Upper lobe of left lung (tissue), 4 donors: ENCODE measurements at regions not wholly inside any gene's neighbourhood (a gene's known extent, or its start where the extent isn't known, plus 50 kb on each side); places are given as distances from the start of the nearest gene placed in this dataset.
"Not testable (repeated sequence)": the region's sequence is repeated elsewhere in the genome, so short reads cannot be mapped to it uniquely, and the experiment has no call there.

Source experiments
- EP300 ChIP-seq, 4 donors: sonication (generic); formaldehyde crosslinking; IDR thresholded peaks; one replicate each; pipeline ENCODE4 v1.5.1; 2017; ENCODE audit warnings: antibody characterized with exemption in 4 of 4, control low read depth in 2 of 4
- TF ChIP-seq, protein P1 (sequence below), 6 experiments: fragments of 450-650 bp in 4 of 6; fragments of 200-600 bp in 2 of 6; sonication (generic) in 2 of 6; IDR thresholded peaks; one replicate each; pipeline ENCODE4 v1.5.1; 2016 to 2019; ENCODE audit warnings: antibody characterized with exemption in 6 of 6

DNA sequence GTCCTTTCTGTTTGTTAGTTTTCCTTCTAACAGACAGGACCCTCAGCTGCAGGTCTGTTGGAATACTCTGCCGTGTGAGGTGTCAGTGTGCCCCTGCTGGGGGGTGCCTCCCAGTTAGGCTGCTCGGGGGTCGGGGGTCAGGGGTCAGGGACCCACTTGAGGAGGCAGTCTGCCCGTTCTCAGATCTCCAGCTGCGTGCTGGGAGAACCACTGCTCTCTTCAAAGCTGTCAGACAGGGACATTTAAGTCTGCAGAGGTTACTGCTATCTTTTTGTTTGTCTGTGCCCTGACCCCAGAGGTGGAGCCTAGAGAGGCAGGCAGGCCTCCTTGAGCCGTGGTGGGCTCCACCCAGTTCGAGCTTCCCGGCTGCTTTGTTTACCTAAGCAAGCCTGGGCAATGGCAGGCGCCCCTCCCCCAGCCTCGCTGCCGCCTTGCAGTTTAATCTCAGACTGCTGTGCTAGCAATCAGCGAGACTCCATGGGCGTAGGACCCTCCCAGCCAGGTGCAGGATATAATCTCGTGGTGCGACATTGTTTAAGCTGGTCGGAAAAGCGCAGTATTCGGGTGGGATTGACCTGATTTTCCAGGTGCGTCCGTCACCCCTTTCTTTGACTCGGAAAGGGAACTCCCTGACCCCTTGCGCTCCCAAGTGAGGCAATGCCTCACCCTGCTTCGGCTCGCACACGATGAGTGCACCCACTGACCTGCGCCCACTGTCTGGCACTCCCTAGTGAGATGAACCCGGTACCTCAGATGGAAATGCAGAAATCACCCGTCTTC lies 2002.0 kb upstream of the CDH6 start:
- TF ChIP-seq EP300 (IDR thresholded peaks at IDR 0.05) = not testable (repeated sequence)
- TF ChIP-seq, protein P1, sequence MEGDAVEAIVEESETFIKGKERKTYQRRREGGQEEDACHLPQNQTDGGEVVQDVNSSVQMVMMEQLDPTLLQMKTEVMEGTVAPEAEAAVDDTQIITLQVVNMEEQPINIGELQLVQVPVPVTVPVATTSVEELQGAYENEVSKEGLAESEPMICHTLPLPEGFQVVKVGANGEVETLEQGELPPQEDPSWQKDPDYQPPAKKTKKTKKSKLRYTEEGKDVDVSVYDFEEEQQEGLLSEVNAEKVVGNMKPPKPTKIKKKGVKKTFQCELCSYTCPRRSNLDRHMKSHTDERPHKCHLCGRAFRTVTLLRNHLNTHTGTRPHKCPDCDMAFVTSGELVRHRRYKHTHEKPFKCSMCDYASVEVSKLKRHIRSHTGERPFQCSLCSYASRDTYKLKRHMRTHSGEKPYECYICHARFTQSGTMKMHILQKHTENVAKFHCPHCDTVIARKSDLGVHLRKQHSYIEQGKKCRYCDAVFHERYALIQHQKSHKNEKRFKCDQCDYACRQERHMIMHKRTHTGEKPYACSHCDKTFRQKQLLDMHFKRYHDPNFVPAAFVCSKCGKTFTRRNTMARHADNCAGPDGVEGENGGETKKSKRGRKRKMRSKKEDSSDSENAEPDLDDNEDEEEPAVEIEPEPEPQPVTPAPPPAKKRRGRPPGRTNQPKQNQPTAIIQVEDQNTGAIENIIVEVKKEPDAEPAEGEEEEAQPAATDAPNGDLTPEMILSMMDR (IDR thresholded peaks at IDR 0.05) = not testable (repeated sequence)
